ENCODE measurements at regions not wholly inside any gene's neighbourhood (a gene's known extent, or its start where the extent isn't known, plus 50 kb on each side); places are given as distances from the start of the nearest gene placed in this dataset.
"Not testable (repeated sequence)": the region's sequence is repeated elsewhere in the genome, so short reads cannot be mapped to it uniquely, and the experiment has no call there.

DNA sequence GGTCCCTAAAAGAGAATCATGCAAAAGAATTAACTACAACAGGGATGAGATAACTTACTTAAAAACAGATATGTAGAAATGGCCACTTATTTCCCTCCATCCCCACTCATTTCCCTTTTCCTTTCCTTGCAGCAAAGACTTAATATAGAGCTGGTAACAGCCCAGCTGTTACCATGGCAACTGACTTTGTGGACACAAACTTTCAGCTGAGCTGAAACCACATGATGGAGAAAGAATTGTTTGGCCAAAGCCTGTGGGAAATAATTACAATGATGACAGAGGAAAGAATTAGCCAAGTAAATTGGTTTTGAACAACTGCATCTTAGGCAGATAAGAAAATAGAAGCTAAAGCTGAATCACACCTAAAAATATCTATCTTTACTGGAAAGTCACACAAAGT, 364.9 kb downstream of the GALC start:
- no peak for DNase-seq

- DNase-seq = no peak
These were observed 366.7 kb downstream of the GALC start for GRCh38 chr14:87626266-87626665.

DNA sequence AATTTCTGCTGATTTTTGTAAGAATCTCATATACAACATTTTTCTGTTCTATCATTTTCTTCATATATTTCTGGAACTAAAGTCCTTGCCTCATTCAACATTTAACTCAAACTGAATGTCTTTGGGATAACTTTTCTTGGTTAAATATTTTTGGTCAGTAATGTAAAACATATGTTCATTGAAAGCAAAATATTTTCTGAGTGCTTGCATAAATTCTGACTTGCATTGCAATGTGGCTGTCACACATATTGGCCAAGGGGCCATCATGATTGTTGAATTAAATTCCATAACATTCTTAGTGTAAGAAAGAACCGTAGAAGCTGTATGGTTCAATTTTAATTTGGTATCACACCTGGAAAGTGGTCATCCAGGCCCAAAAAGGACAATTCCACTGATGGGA, 369.4 kb downstream of the GALC start:
- no peak for DNase-seq

DNA sequence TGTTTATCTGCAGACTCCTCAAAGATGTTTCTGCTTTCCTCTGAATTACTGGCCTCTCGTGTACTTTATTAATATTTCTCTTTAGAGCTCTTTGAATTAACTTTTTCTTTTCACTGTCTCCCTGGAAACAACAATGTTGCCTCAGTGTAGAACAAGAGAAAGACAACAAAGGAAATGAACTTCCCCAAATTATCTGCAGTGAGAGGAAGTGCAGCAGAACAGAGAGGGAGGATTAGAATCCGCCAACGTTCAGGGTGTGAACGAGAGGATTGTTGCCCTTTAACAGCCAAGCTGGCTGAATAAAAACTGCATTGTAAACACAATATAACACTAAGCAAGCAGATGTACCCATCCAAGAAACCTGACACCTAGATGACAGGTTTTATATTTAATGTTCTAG, 375.9 kb downstream of the GALC start:
- DNase-seq = no peak

DNA sequence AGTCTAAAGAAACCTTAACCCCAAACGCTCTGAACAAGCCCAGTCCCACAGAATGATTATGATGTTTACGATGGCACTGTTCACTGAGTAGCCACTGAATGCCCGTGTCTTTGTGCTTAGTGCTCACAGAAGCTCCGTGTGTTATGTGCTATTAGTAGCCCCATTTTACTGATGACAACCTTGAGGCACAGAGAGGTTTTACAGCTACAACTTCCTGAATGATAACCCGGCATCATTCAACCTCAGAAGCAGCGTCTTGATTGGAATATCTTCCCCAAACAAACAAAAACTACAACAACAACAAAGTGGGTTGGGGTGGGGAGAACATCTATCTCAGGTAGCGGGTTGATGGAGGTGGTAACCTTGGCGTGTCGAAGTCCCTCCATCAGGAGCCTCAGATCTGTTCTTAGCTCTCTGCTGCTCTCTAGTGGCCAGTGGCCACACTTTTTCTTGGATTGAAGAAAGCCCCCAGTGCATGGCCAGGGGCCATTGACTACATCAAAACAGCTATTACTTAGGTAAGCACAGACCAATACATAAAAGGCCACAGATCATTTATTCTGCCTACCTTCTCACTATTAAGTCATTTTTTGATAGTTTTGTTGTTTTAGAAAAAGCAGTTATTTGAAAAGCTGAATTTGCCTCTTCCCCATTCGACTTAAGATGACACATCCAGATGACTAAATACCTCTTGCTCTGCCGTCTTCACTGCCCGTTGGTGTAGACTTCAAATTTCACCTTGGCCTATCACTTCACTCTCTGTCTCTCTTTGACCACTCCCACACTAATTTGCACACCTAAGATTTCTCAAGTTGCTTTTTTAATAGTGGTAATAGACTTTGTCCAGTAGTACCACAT, 376.9 kb downstream of the GALC start:
- peak; percentile 3 for DNase-seq

DNA sequence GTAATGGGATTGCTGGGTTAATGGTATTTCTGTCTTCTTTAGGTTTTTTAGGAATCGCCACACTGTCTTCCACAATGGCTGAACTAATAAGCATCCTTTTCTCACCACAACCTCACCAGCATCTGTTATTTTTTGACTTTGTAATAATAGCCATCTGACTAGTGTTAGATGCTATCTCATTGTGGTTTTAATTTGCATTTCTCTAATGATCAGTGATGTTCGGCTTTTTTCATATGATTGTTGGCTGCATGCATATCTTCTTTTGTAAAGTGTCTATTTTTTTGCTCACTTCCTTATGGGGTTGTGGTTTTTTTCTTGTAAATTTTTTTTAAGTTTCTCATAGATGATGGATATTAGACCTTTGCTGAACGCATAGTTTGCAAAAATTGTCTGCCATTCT, 377.9 kb downstream of the GALC start:
- DNase-seq = no peak

GRCh38 chr14:87613881-87614280, 379.1 kb downstream of the GALC start:
- DNase-seq = no peak

GRCh38 chr14:87607056-87607455, 385.9 kb downstream of the GALC start:
- DNase-seq = not testable (repeated sequence)

DNA sequence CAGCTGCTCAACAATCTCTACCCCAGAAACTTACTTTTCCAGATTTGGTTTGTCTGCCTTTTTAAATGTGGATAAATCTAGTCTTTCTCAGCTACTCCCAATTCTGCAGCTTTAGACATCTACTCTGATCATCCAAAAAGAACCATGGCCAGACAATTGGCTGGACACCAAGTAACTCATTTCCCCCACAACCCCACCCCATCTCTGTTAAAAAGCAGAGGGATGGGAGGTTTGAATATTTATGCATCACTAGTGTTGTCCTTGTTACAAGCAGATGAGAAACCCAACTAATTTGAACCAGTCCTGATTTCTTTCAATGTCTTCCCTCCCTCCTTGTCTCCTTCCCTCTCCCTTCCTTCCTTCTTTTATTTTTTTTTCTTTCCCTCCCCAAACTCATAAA, 391.9 kb downstream of the GALC start:
- DNase-seq = no peak

DNA sequence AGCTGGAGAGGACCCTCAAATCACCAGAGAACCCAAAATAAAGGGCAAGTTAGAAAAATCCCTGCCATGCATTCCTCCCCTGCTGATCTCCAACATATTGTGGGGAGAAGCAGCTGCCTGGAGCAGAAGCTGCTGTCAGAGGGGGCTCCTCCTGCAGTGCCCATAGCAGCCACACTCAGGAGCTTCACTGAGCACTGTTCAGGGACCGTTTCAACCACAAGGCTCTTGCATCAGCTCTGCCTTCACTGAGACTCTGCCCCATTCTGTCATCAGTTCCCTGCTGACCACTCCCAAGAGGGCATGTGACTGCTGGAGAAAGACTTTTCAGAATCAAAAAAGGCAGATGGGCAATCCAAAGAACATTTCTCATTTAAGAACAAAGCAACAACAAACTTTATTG, 392.7 kb downstream of the GALC start:
- DNase-seq = no peak

- no peak for DNase-seq
These were observed 411.7 kb downstream of the GALC start for GRCh38 chr14:87581298-87581697.

DNA sequence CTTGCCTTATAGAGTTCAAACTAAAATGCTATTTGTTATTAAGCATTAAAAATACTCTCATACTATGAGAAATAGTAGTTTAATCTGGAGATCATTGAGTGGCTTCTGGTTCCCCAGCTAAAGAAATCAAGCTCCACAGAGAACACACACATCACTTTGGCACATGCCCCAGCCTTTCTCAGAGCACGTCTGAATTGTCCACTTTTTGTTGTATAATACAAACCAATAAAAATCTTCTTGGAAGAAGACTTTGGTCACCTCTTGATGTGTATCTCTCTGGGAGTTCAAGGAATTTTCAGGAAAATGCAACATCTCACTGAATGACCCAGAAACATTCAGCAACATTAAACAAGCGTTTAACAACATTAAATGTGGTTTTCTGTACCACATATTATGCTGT, 413.9 kb downstream of the GALC start:
- DNase-seq = no peak

DNA sequence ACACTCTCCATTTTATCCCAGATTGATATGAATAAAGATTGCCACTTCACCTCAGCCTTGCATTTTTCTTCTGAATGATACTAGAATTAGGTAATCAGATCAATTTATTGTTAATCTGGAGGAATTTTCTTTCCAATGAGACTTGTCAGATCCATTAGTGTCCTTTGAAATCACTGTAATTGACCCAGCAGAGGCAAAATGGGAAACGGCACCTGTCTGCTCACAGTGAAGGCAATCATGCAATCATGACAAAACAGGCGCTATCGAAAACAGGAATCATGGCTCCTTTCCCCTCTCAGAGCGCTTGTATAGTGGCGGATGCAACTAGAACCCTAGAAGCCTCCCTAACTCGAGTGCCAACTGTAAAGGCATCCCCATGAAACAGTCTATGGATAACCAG, 417.6 kb downstream of the GALC start:
- DNase-seq = no peak

GRCh38 chr14:87573591-87573990, 419.4 kb downstream of the GALC start:
- no peak for DNase-seq

GRCh38 chr14:87567618-87568295, 425.2 kb downstream of the GALC start:
- no peak for DNase-seq

DNA sequence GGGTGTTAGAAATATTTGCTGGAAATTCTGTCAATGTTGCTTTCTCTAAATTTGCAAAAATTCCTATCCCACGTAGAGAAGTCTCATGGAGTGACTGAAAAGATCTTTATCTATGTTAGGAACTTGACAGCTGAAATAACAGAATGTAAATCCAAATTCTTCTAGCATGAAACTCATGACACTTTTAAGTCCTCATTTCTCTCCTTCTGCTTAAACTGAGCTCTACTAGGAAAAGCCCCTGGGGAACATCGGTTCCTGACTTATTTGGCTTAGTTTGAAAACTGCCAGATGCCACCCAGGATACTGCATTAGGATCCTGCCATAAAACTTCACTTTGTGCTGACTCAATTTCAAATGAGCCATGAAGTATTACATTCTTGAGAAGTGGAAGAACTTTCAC, 426.0 kb downstream of the GALC start:
- no peak for DNase-seq

- DNase-seq = no peak
These were observed 445.4 kb downstream of the GALC start for GRCh38 chr14:87547536-87547935.

DNA sequence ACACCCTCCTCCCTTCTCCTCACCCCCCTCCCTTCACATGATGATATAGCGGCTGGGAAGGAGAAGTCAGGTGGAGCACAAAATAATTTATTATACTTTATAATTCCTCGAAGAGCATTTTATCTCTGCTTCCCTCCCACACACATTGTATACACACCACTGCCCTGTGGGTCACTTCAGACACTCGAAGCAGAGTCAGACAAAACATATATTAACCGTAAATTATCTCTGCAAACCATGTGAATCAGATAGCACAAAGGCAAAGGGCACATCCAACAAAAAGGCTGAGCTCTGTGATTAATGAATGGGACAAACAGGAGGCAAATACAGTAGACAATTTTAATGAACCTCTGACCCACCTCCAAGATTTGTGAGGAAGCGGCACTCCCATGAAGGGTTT, 450.7 kb downstream of the GALC start:
- DNase-seq = no peak

DNA sequence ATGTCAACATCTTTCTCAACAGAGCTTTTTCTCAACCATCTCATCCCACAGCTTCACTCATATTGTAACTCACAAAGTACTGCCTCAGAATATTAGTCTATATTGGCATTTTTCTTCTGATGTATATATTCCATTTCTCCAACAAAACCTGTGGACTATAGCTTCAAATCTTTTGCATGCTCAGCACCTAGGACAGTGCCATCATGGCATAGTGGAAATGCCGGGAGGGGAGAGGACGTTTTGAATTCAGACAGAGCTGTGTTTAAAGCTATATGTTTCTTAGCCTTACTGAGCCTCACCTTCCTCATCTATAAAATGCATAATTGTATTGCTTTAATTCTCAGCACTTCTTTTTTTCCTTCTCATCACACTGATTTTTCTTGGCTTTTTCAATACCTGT, 452.6 kb downstream of the GALC start:
- no peak for DNase-seq

- no peak for DNase-seq
These were observed 463.9 kb downstream of the GALC start for GRCh38 chr14:87529081-87529480.

- DNase-seq = no peak
These were observed 466.3 kb downstream of the GALC start for GRCh38 chr14:87526731-87527130.

DNA sequence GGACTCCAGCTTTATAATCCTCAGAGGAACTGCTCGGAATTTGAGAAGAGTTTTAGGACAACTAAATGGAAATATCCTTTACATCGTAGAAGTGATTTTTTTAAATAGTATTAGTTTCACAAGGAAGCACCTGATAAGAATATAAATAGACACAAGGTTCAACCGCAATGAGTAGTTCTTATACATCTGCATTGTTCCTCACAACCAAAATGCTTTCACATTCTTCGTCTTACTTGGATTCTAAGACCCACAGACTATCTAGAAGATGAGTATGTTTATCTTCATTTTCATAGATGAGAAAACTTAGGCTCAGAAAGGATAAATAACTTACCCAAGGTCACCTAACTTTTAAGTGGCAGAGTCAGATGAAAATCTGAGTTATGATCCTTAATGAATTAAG, 469.0 kb downstream of the GALC start:
- no peak for DNase-seq

- no peak for DNase-seq
These were observed 470.4 kb downstream of the GALC start for GRCh38 chr14:87522575-87522974.

DNA sequence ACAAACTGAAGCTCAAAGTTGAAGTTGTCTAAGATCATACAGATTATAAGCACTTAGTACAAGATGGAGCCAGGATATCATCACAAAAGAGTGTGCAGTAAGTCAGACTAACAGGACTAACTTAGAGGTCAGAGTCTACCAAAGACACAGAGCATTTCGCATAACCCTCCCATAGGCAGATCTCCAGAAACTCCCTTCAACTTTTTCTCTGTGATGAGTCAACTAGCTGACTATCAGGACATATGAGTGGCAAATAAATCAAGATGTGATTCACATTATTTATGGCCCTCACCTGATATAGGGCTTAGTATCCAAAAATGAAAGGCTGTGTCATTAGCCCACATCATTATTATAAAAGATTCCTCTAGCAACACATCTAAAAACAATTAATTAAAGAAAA, 484.6 kb downstream of the GALC start:
- DNase-seq = no peak

DNA sequence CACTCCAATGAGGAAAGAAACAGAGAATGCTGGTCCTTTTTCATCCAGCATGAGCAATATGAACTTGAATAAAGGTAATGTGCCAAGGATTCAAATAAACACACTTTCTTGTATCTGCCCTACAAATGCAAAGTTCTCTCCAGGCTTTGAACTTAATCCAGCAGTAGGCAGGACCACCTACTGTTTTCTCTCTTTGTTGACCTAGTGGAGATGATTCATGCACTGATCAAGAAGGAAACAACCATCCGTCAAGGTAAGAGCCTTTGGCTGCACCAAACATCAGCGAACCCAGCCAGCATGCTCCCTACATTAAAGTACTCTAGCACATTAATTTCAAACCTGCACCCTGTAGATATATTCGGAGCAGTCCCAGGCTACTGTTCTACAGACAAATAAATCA, 489.3 kb downstream of the GALC start:
- DNase-seq = no peak
